Naive thymus-derived CD4-positive, alpha-beta T cell (primary cell): ENCODE measurements at regions not wholly inside any gene's neighbourhood (a gene's known extent, or its start where the extent isn't known, plus 50 kb on each side); places are given as distances from the start of the nearest gene placed in this dataset.

ENCODE experiments used
- ATAC-seq: fragments of 150-1000 bp; cut with Tn5 transposase; 2 replicates; pipeline ENCODE4 v1.10.0; 2021; ENCODE audit warnings: mild to moderate bottlenecking, moderate library complexity
- CTCF ChIA-PET: fragments of 350-600 bp; sonication (Branson Sonifier 250); formaldehyde crosslinking; loops from one replicate; lab custom pipeline; 2021; ENCODE audit warnings: antibody characterized with exemption; lab: Charles Lee
- POLR2A ChIA-PET: fragments of 350-600 bp; sonication (Branson Sonifier 250); formaldehyde crosslinking; loops from one replicate; lab custom pipeline; 2021; ENCODE audit warnings: antibody characterized with exemption, inconsistent platforms; lab: Charles Lee
- DNase-seq, 9 donors: peaks; one replicate each; pipeline versions ENCODE4 v3.0.0 to v3.0.0-alpha.2; 2020 to 2022; ENCODE audit warnings: mixed read lengths in 1 of 9
- H3K27ac ChIP-seq: one replicate; pipeline ENCODE4 v1.7.0; 2013; ENCODE audit warnings: mild to moderate bottlenecking, low read depth, low read length, moderate library complexity
- H3K27me3 ChIP-seq, 2 donors: one replicate each; pipeline ENCODE4 v1.7.0; 2013; ENCODE audit warnings: low read length in 2 of 2, mild to moderate bottlenecking in 2 of 2, moderate library complexity in 2 of 2; ENCODE audit not compliant: control insufficient read depth in 2 of 2, insufficient read depth in 2 of 2
- H3K36me3 ChIP-seq, 3 experiments: 1 replicate in 2 of 3; 2 replicates in 1 of 3; pipeline ENCODE4 v1.7.0; 2013; ENCODE audit warnings: low read length in 3 of 3, mild to moderate bottlenecking in 3 of 3, moderate library complexity in 1 of 3; ENCODE audit not compliant: insufficient read depth in 3 of 3, control insufficient read depth in 2 of 3
- H3K4me1 ChIP-seq, 2 donors: one replicate each; pipeline ENCODE4 v1.7.0; 2013; ENCODE audit warnings: low read length in 2 of 2, mild to moderate bottlenecking in 2 of 2, moderate library complexity in 1 of 2; ENCODE audit not compliant: control insufficient read depth in 2 of 2, insufficient read depth in 2 of 2
- H3K4me3 ChIP-seq: 2 replicates; pipeline ENCODE4 v1.7.0; 2013; ENCODE audit warnings: mild to moderate bottlenecking, low read length
- H3K9me3 ChIP-seq, 3 experiments: 1 replicate in 2 of 3; 2 replicates in 1 of 3; pipeline ENCODE4 v1.7.0; 2013; ENCODE audit warnings: low read length in 3 of 3; ENCODE audit not compliant: control insufficient read depth in 2 of 3
- H3K27ac Mint-ChIP-seq, 9 donors: one replicate each; pipeline ENCODE4 v1.8.0; 2020 to 2022; ENCODE audit warnings: mixed read lengths in 9 of 9, mild to moderate bottlenecking in 8 of 9, moderate library complexity in 5 of 9, inconsistent platforms in 2 of 9
- H3K27me3 Mint-ChIP-seq, 5 donors: one replicate each; pipeline ENCODE4 v1.8.0; 2021 to 2022; ENCODE audit warnings: mixed read lengths in 5 of 5, mild to moderate bottlenecking in 1 of 5
- H3K36me3 Mint-ChIP-seq, 5 donors: one replicate each; pipeline ENCODE4 v1.8.0; 2020 to 2022; ENCODE audit warnings: mixed read lengths in 5 of 5, mild to moderate bottlenecking in 3 of 5, inconsistent platforms in 1 of 5
- H3K4me1 Mint-ChIP-seq, 7 donors: one replicate each; pipeline ENCODE4 v1.8.0; 2020 to 2022; ENCODE audit warnings: mixed read lengths in 7 of 7, mild to moderate bottlenecking in 3 of 7, inconsistent platforms in 1 of 7
- H3K4me3 Mint-ChIP-seq, 10 donors: one replicate each; pipeline ENCODE4 v1.8.0; 2020 to 2022; ENCODE audit warnings: mild to moderate bottlenecking in 10 of 10, mixed read lengths in 10 of 10, moderate library complexity in 6 of 10, inconsistent platforms in 2 of 10
- H3K9me3 Mint-ChIP-seq, 11 donors: one replicate each; pipeline ENCODE4 v1.8.0; 2020 to 2022; ENCODE audit warnings: mixed read lengths in 11 of 11, mild to moderate bottlenecking in 4 of 11, inconsistent platforms in 1 of 11, moderate library complexity in 1 of 11
- intact Hi-C, 2 donors: fragments of 100-400 bp; cut with micrococcal nuclease; formaldehyde crosslinking; loops; one replicate each; pipeline ENCODE4 v1.15.1; 2023

DNA sequence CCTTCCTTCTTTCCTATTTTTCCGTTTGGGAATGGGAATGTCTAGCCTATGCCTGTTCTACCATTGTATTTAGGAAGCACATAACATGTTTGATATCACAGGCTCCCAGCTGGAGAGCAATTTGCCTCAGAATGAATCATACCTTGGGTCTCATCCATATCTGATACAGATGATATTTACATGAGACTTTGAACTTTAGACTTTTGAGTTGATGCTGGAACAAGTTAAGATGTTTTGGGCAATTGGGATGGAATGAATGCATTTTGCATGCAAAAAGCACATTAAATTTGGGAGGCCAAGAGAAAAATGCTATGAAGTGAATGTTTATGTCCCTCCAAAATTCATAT, 61.9 kb upstream of the BEGAIN start:
- Histone ChIP-seq H3K9me3 (no peaks in the 10 kb centered on the region), H3K36me3 (no peaks in the 10 kb centered on the region), H3K4me1 (peaks cover 15 to 16% of the 10 kb centered on the region in 2 donors), H3K27ac (no peak overlapping the region), H3K4me3 (no peak overlapping the region), H3K27me3 (no peaks in the 10 kb centered on the region)
- intact Hi-C loops, result loop anchor here in 1 of 2 donors (10.0 kb wide), 2 partner anchors 344 to 584 kb away; partner anchors contain the start of genes EVL and SLC25A29
- Mint-ChIP-seq H3K9me3 (no peaks in the 10 kb centered on the region), H3K27me3 (peaks cover 0 to 33% (median 5%) of the 10 kb centered on the region in 5 donors), H3K4me3 (no peak overlapping the region), H3K4me1 (peaks cover 18 to 25% (median 20%) of the 10 kb centered on the region in 7 donors), H3K27ac (no peak overlapping the region), H3K36me3 (peaks cover 0 to 5% (median 0%) of the 10 kb centered on the region in 5 donors)
- DNase-seq (no peak), ATAC-seq (no peak)
- POLR2A ChIA-PET, result no interaction called here
- CTCF ChIA-PET, result interaction anchor here (1.2 kb wide), 1 partner anchor 264 kb away, joined by 3 read pairs; no protein-coding TSS in a partner anchor

DNA sequence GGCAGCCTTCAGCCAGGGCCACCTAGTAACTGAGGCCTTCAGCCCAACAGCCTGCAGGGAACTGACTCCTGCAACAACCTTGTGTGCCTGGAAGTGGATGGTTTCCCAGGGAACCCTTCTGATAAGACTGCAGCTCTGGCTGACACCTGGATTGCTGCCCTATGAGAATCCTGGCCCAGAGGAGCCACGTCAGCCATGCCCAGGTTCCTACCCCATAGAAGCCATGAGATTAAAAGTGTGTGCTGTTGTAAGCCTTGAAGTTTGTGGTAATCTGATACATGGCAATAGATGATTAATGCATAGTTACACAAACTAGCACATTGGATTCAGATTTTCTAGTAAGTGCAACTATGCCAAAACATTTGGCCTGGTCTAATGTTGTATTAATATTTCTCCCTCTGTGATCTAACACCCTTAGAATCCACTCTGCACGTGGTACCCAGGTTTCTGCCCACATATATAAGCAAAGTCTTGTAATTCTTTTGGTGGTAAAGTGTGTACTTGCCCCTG, 64.8 kb upstream of the BEGAIN start:
- Histone ChIP-seq H3K36me3 (no peaks in the 10 kb centered on the region), H3K27ac (no peak overlapping the region), H3K4me3 (no peak overlapping the region), H3K9me3 (no peaks in the 10 kb centered on the region), H3K4me1 (peaks cover 0 to 4% of the 10 kb centered on the region in 2 donors), H3K27me3 (no peaks in the 10 kb centered on the region)
- H3K9me3 Mint-ChIP-seq, result no peaks in the 10 kb centered on the region
- H3K27me3 Mint-ChIP-seq, result peaks cover 5 to 41% (median 16%) of the 10 kb centered on the region in 5 donors
- POLR2A ChIA-PET, result no interaction called here
- no peak for ATAC-seq
- CTCF ChIA-PET, result interaction anchor here (1.0 to 1.4 kb wide), 4 partner anchors 8 to 214 kb away, joined by 3 to 4 read pairs (median 3); no protein-coding TSS in a partner anchor
- intact Hi-C loops, result no loop called here
- no peaks in the 10 kb centered on the region for H3K36me3 Mint-ChIP-seq
- H3K4me3 Mint-ChIP-seq, result no peak overlapping the region
- H3K4me1 Mint-ChIP-seq, result peaks cover 0 to 6% (median 0%) of the 10 kb centered on the region in 7 donors
- DNase-seq, result no peak
- no peak overlapping the region for H3K27ac Mint-ChIP-seq

DNA sequence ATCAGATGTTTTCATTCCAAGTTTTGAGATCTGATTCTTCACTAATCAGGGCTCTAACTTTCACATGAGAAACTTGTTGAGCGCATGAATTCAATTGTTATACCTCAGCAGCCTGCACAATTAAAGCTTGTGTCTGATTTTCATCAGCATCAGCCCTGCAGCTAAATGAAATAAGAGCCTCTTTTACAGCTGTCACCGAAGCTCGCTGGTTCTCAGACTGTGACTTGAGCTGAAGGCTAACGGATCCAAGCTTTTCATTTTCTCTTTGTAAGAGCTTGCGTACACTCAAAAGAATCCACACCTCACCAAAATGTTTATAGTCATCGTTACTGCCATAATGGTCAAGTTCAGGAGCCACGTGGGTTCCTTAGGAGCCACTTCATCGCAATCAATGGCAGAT, 65.5 kb upstream of the BEGAIN start:
- Mint-ChIP-seq H3K4me1 (peaks cover 0 to 4% (median 0%) of the 10 kb centered on the region in 7 donors), H3K36me3 (no peaks in the 10 kb centered on the region), H3K4me3 (no peak overlapping the region), H3K27ac (no peak overlapping the region), H3K27me3 (peaks cover 5 to 35% (median 16%) of the 10 kb centered on the region in 5 donors), H3K9me3 (no peaks in the 10 kb centered on the region)
- Histone ChIP-seq H3K36me3 (no peaks in the 10 kb centered on the region), H3K4me1 (peaks cover 0 to 4% of the 10 kb centered on the region in 2 donors), H3K9me3 (no peaks in the 10 kb centered on the region), H3K27me3 (no peaks in the 10 kb centered on the region), H3K27ac (no peak overlapping the region), H3K4me3 (no peak overlapping the region)
- DNase-seq, result no peak
- no peak for ATAC-seq
- CTCF ChIA-PET, result interaction anchor here (0.9 to 2.3 kb wide), 8 partner anchors 8 to 270 kb away, joined by 3 to 15 read pairs (median 4); no protein-coding TSS in a partner anchor
- POLR2A ChIA-PET, result no interaction called here
- intact Hi-C loops, result no loop called here

DNA sequence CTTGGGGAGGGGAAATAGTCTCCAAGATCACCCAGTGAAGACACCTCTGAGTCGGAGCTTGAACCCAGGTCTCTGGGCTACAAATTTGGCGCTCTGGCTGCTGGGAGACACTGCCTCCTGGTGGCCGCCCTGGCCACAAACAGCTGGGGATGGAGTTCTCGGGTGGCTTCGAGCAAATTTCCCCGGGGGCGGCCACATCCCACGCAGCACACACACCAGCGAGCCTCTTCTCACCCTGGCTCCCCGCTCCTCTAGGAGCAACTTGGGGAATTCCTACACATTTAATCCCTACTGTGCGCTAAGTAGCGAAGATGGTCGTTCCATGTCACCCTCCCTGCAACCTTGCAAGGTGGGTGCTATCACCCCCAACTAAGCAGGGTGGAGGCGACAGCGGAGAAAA, 66.2 kb upstream of the BEGAIN start:
- peaks cover 5 to 35% (median 16%) of the 10 kb centered on the region in 5 donors for H3K27me3 Mint-ChIP-seq
- DNase-seq (peak in 4 of 9 donors; percentile 22 to 44 (median 34)), ATAC-seq (peak; percentile 46)
- intact Hi-C loops, result no loop called here
- H3K36me3 ChIP-seq, result no peaks in the 10 kb centered on the region
- CTCF ChIA-PET, result interaction anchor here (0.9 to 2.3 kb wide), 9 partner anchors 8 to 271 kb away, joined by 3 to 15 read pairs (median 3); no protein-coding TSS in a partner anchor
- no peaks in the 10 kb centered on the region for H3K27me3 ChIP-seq
- H3K4me1 Mint-ChIP-seq, result peaks cover 0 to 4% (median 0%) of the 10 kb centered on the region in 7 donors
- peak overlapping the region in 4 of 10 donors; percentile 21 to 43 (median 32) for H3K4me3 Mint-ChIP-seq
- H3K27ac Mint-ChIP-seq, result no peak overlapping the region
- H3K9me3 Mint-ChIP-seq, result no peaks in the 10 kb centered on the region
- POLR2A ChIA-PET, result no interaction called here
- H3K9me3 ChIP-seq, result no peaks in the 10 kb centered on the region
- H3K4me1 ChIP-seq, result peaks cover 0 to 4% of the 10 kb centered on the region in 2 donors
- no peak overlapping the region for H3K4me3 ChIP-seq
- H3K36me3 Mint-ChIP-seq, result no peaks in the 10 kb centered on the region
- H3K27ac ChIP-seq, result no peak overlapping the region

GRCh38 chr14:100654025-100654813, 67.0 kb upstream of the BEGAIN start:
- intact Hi-C loops, result loop anchor here (1.0 kb wide), 3 partner anchors 129 to 271 kb away; no protein-coding TSS in a partner anchor
- no peaks in the 10 kb centered on the region for H3K27me3 ChIP-seq
- H3K4me1 ChIP-seq, result peaks cover 0 to 4% of the 10 kb centered on the region in 2 donors
- no peak for DNase-seq
- H3K27ac ChIP-seq, result no peak overlapping the region
- H3K27ac Mint-ChIP-seq, result no peak overlapping the region
- no peak for ATAC-seq
- ChIA-PET POLR2A (no interaction called here), CTCF (interaction anchor here (1.1 to 2.3 kb wide), 5 partner anchors 9 to 272 kb away, joined by 3 to 15 read pairs (median 5); no protein-coding TSS in a partner anchor)
- H3K4me3 ChIP-seq, result no peak overlapping the region
- peaks cover 0 to 4% (median 0%) of the 10 kb centered on the region in 7 donors for H3K4me1 Mint-ChIP-seq
- H3K27me3 Mint-ChIP-seq, result peaks cover 5 to 34% (median 16%) of the 10 kb centered on the region in 5 donors
- H3K9me3 Mint-ChIP-seq, result no peaks in the 10 kb centered on the region
- no peaks in the 10 kb centered on the region for H3K36me3 ChIP-seq
- H3K4me3 Mint-ChIP-seq, result peak overlapping the region in 4 of 10 donors; percentile 11 to 52 (median 18)
- H3K36me3 Mint-ChIP-seq, result no peaks in the 10 kb centered on the region
- no peaks in the 10 kb centered on the region for H3K9me3 ChIP-seq

DNA sequence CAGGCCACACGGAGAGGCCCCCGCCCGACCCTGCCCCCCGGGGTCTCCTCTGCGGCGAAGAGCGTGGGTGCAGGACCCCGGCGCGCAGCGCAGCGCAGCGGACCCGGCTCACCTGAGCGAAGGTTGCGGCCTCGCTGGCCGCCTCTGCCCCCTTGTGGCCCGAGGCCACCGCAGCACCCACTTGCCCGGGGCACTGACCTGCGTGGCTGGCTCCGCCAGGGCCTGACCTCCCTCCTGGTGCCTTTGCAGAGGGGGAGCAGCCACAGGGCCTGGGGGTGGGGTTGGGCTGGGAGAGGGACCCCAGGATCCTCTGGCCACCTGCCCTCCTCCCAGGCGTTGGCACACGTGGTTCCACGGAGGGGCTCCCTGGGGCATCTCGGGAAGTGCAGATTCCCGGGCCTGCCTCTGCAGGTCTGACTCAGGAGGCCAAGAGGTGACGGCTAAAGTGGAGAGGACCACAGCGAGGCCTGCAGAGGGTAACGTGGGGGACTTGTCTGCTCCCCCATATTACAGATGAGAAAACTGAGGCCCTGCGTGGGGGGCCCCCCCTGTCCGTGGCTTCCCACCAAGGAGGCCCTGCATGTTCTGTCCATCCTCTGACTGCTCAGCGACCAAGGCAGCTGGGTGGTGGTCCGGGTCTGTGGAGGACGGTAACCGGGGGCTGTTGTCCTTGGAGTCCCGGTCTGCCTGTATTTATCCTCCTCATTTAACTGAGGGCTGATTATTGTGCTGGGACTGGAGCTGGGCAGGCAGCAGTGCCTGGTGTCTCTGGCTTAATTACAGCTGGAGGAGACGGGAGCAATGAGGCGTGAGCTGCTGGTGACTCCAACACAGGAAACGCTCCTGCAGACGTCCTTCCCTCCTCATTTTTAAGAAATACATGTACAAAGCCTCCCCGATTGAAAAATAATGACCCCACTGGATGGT, 67.9 kb upstream of the BEGAIN start:
- peak overlapping the region in 1 of 10 donors; percentile 52 for H3K4me3 Mint-ChIP-seq
- DNase-seq, result peak in 8 of 9 donors; percentile 23 to 58 (median 42)
- no peaks in the 10 kb centered on the region for H3K9me3 Mint-ChIP-seq
- CTCF ChIA-PET, result interaction anchor here (0.8 to 2.3 kb wide), 5 partner anchors 9 to 273 kb away, joined by 3 to 13 read pairs (median 6); no protein-coding TSS in a partner anchor
- POLR2A ChIA-PET, result interaction anchor here (0.6 kb wide), 1 partner anchor 15 kb away, joined by 3 read pairs; no protein-coding TSS in a partner anchor
- peaks cover 0 to 4% (median 0%) of the 10 kb centered on the region in 7 donors for H3K4me1 Mint-ChIP-seq
- peaks cover 5 to 32% (median 16%) of the 10 kb centered on the region in 5 donors for H3K27me3 Mint-ChIP-seq
- Histone ChIP-seq H3K4me1 (peaks cover 0 to 4% of the 10 kb centered on the region in 2 donors), H3K36me3 (no peaks in the 10 kb centered on the region), H3K4me3 (no peak overlapping the region), H3K9me3 (no peaks in the 10 kb centered on the region), H3K27me3 (no peaks in the 10 kb centered on the region), H3K27ac (no peak overlapping the region)
- no peaks in the 10 kb centered on the region for H3K36me3 Mint-ChIP-seq
- ATAC-seq, result peak; percentile 79
- H3K27ac Mint-ChIP-seq, result no peak overlapping the region
- intact Hi-C loops, result loop anchor here (1.0 kb wide), 3 partner anchors 130 to 272 kb away; no protein-coding TSS in a partner anchor
